GM18867 (cell line): ENCODE measurements at regions not wholly inside any gene's neighbourhood (a gene's known extent, or its start where the extent isn't known, plus 50 kb on each side); places are given as distances from the start of the nearest gene placed in this dataset.

Source experiments
- ATAC-seq: cut with Tn5 transposase; IDR thresholded peaks from one replicate; pipeline ENCODE4 v1.9.1; 2021; ENCODE audit warnings: mild to moderate bottlenecking, moderate library complexity; ENCODE audit not compliant: unreplicated experiment

- ATAC-seq: no peak
Measured at GRCh38 chr12:107543416-107543815, 142.2 kb upstream of the PWP1 start.

GRCh38 chr12:107543841-107544240, 141.8 kb upstream of the PWP1 start:
- no peak for ATAC-seq

- ATAC-seq: no peak
Measured at GRCh38 chr12:107544937-107545336, 140.7 kb upstream of the PWP1 start.

DNA sequence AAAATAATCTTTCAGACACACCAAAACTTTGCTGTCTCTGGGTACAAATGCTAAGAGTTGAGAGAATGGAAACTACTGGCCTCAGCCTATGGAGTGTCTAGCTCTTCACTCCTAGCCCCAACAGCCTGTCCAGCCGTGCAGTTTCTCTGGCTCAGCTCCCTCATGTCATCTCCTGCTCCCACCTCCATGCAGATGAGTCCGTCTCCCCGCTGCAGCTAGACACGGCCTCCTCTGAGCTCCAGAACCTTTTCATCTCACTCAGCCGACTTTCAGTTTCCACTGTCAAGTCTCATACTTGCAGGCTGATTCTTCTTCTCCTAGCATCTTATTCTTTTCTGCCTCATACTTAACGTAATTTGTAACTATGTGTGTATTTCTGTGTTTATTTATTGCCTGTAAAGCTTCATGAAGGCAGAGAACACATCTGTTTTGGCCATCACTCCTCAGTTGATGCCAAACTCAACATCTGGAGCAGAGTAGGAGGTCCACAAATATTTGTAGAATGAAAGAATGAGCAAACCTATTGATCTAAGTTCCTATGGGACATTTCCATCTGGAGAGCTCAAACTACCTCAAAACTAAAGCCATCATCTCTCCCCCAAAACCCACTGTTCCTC, 139.8 kb upstream of the PWP1 start:
- ATAC-seq: no peak

- ATAC-seq: no peak
Measured at GRCh38 chr12:107547389-107547788, 138.2 kb upstream of the PWP1 start.

GRCh38 chr12:107549651-107550480, 135.7 kb upstream of the PWP1 start:
- no peak for ATAC-seq

DNA sequence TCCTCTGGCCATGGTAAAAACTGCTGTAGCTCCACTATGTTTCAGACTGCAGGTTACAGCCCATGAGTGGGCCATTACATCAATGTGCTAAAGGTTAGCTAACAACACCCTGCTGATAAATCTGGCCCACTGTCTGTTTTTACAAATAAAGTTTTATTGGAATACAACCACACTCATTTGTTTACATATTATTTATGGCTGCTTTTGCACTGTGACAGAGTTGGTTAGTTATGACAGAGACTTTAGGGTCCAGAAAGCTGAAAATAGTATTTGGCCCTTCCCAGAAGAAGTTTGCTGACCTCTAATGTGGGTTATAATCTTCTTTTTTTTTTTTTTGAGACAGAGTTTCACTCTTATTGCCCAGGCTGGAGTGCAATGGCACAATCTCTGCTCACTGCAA, 134.2 kb upstream of the PWP1 start:
- ATAC-seq: no peak

DNA sequence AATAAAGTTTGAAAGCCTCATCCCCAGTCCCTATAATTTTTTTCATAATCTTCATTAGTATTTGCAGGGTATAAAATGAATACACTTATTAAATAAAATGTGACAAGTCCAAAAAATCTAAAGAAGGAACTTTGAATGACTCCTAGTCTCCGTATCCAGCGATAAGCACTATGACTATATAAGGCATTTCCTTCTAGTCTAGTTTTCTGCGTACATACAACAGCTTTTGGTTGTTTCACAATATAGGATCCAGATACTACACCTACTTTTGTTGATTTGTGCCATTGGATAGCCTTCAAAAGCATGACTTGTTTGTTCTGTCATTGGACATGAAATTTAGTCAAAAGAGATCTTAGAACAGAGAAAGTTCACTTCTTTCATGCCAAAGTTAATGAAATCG, 133.3 kb upstream of the PWP1 start:
- no peak for ATAC-seq

DNA sequence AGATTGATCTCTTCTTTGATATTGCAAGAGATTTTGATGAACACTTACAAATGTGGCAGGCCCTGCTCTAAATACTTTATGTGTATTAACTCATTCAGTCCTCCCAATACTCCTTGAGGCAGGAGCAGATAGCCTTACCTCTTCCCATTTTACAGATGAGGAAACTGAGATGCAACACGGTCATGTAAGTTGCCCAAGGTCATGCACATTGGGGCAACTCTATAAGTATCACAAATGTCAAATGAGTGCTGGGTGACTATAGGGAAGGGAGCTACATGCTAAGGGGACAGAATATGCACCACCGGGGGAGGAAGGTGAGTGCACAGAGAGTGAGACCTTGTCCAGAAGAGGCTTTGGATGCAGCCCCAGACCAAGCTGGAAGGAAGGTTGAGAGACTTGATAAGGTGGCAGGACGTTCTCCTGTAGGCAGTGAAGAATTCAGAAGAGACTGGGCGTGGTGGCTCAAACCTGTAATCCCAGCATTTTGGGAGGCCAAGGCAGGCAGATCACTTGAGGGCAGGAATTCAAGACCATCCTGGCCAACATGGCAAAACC, 132.3 kb upstream of the PWP1 start:
- ATAC-seq: no peak

DNA sequence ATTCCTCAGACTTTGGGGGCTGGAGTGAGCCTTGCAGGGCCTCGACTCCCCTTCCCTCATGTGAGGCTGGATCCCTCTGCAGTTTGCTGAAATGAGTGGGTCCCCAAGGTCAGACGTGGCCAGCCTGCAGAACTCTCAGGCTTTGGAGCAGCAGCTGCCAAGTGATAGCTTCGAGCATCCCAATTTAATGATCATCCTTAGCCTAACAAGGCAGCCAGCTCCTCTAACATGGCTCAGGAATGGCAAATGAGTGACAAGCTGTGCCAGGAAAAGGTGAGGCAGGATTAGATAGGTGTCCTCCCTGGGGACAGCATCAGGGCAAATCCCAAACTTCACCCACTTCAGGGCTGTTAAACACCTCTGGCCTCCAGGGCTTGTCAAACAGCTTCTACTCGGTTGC, 130.7 kb upstream of the PWP1 start:
- ATAC-seq: no peak

- ATAC-seq: no peak
Measured at GRCh38 chr12:107557026-107557425, 128.6 kb upstream of the PWP1 start.

DNA sequence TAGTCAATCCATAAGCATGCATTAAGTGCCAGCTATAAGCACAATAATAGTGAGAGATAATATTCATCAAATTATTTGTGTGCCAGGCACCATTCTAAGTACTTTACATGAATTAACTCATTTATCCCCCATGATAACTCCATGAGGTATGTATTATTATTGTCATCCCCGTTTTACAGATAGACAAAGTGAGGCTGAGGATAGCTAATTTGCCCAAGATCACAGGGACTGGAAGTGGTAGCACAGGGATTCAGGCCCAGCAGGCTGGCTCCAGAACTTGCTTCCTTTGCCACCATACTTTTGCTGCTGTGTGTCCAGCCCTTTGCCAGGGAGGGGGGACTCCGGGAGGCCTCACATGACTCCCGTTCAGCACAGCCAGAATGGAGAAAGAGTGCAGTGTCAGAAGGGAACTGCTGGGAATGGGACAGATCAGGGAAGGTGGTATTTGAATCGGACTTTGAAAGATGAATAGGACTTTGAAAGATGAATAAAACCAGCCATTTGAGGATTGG, 128.0 kb upstream of the PWP1 start:
- no peak for ATAC-seq

- ATAC-seq: no peak
Measured at GRCh38 chr12:107558141-107558815, 127.3 kb upstream of the PWP1 start.

DNA sequence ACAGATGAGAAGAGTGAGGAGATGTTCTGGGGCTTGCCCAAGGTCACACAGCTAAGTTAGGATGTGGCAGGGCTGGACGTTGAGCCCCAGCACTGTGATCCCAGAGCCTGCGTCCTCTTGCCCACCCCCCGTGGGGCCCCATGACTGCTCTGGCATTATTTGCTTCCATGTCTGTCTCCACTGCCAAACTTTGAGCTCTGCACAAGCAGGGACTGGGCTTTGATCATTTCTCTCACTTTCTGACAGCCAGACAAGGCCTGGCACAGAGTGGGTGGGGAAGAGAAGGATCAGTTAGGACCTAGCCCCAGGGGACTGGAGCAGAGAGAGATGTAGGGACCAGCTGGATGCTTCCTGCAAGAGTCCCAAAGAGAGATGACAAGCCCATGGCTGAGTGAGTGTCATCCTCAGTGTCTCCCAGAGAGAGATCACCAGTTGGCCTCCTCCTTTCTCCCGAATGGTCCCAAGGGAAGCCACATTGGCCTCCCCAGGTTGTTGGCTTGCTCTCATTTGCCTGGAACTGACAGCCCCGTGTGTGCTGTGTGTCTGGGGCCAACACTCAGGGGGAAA, 126.7 kb upstream of the PWP1 start:
- no peak for ATAC-seq

- ATAC-seq: no peak
Measured at GRCh38 chr12:107560165-107560898, 125.3 kb upstream of the PWP1 start.

GRCh38 chr12:107560899-107561285, 124.7 kb upstream of the PWP1 start:
- ATAC-seq: no peak

DNA sequence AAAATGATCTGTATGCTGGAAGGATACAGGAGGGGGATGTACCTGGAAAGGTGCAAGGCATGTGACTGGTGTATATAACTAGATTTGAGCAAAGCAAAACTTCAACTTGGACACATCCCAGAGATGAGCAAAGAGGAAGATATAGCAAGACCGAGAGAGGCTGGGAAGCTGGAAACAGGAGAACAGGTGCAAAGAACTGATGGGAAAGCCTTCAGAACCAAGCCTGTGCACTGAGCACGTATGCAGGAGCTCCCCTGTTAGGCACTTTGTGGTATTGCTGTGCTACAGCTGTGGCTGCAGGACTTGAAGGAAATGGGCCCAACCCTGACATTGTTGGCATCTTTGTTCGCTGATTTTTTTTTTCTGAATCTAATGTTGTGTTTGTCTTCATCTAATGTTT, 120.7 kb upstream of the PWP1 start:
- no peak for ATAC-seq

DNA sequence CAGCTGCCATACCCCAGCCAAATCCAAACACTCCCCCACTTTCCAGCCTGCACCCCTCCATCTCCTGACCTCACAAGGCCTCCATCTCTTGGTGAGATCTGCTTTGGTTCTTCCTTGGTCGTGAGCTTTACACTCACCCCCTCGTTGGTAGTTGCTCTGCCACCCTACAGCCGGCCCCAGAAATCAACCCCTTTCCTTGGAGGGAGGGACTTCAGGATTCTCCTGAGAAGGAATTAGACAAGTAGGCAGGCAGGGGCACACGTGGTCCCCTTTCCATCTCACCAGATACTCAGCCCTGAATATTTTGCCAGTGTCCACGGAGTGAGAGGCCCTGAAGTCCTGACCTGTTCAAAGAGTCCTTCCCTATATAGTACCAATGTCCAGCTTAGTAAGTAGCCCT, 120.0 kb upstream of the PWP1 start:
- no peak for ATAC-seq

- no peak for ATAC-seq
Measured at GRCh38 chr12:107567876-107568619, 117.6 kb upstream of the PWP1 start.

DNA sequence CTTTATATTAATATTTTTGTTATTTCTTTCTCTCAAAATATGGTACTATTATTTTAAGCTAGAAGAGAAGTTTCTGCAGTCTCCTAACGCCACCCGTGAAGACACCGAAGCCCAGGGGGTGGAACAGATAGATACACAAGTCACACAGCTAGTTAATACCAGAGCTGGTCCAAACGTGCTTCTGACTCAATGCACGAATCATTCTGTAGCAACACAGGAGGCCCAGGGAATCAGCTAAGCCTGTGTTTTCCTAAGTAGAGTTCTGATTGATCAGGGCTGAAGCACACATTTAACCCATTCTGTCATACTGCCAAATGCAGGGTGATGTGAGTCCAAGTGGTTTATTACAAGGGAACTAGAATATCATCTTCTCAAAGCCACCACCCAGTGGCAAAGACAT, 116.9 kb upstream of the PWP1 start:
- ATAC-seq: no peak
